ENCODE measurements at regions not wholly inside any gene's neighbourhood (a gene's known extent, or its start where the extent isn't known, plus 50 kb on each side); places are given as distances from the start of the nearest gene placed in this dataset.
"Not testable (repeated sequence)": the region's sequence is repeated elsewhere in the genome, so short reads cannot be mapped to it uniquely, and the experiment has no call there.

DNA sequence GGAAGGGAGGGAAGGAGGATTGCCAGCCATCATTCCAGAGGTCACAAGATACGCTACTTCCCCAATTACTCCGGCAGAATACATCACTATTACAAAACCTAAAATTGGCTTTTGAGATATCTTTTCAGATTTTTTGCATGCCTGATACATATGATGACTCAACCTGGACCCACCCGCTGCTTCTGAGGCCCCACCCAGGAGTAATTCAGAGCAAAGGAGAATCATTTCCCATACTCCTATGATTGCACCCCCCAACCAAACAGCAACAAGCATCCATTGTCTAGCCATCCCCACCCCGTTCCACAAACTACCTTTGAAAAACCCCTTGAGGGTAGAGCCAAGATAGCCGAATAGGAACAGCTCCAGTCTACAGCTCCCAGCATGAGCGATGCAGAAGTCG is 163.5 kb upstream of the GJE1 start:
- DNase-seq: no peak

DNA sequence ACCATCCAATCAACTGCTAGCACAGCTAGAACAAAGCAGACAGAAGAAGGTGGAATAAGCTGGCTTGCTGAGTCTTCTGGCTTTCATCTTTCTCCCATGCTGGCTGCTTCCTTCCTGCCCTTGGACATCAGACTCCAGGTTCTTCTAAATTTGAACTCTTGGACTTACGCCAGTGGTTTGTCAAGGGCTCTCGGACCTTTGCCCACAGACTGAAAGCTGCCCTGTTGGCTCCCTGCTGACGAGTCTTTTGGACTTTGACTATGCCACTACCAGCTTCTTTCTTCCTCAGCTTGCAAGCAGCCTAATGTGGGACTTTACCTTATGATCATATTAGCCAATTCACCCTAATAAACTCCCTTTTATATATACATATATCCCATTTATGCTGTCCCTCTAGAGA is 164.1 kb upstream of the GJE1 start:
- no peak for DNase-seq

DNA sequence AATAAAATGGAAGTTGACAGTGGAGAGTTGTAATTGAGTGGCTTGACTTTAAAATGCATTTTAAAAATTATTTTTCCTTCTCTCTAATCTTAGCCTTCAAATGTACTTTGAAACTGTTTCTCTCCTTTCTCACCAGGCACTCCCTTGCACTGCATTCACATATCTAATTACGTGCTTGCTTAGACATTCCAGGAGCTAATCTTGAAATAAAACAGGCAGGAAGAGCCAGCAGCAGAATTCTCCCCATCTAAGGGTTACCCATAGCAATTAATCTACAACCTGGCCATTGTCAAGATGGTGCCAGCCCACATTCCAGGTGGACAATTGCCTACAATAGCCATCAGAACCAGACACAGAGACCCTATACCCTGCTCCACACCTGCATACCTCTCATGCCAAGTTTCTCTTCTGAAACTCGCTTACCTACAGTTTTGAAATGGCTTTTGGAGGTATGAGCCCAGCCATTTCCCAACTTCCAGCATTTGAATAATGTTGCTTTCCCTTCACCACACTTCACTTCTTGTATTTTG is 167.6 kb upstream of the GJE1 start:
- DNase-seq: no peak

DNA sequence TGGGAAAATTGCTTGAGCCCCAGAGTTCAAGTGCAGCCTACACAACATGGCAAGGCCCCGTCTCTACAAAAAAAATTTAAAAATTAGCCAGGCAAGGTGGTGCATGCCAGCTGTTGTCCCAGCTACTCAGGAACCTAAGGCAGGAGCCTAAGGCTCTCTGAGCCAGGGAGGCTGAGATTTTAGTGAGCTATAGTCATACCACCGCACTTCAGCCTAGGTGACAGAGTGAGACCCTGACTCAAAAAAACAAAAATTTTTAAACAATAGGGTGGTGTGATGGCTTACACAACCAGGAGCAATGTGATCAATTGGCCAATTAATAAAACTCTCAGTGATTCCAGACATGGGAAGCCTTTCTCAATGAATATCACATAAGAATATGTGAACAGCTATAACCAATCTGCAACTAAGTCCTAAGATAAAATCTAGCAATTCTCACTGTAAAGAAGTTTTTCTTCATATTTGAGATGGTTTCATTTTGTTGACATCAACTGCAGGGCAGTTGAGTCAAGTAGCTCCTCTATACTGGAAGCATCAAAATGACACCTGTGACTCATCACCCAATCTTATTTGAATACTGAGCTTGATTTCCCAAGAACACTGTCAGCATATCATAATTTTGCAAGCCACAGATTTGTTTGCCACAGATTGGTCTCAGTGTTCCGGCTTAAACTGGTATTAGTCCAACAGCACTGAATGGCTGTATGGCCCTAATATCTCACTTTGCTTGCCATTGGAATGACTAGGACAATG is 169.0 kb upstream of the GJE1 start:
- DNase-seq: no peak

DNA sequence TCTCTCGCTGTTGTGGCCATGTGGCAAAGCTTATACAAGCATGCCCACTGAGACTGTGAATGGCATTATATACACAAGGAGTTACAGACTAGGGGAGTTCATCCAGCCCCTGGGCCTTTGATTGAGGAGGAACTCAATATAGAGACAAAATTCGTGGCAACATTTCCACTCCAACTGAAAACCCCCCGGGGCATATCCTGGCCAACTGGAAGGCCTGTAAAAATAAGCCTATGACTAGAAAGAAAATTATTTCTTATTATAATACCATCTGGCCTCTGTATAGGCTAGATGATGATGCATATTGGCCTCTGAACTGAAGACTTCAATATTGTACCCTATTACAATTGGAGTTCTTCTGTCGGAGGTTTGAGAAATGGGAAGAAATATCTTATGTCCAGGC is 175.5 kb upstream of the GJE1 start:
- DNase-seq: no peak

DNA sequence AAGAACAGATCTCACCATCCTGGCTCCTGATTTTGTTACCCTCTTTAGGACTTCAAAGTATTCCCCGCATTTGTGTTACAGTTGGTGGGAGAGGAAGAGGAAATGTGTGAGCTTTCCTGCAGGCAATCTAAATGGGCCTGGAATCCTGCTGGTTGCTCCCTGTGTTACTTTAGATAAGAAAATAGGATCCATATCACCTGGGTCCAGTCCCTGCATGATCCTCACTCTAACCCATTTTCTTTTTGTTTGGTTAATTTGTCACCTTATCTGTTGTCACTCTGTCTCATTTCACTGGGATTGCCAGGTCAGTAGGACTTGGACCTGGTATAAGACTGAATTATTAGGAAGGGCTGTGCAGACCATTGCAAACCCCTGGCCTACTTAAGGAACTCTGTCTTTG is 175.9 kb upstream of the GJE1 start:
- no peak for DNase-seq

DNA sequence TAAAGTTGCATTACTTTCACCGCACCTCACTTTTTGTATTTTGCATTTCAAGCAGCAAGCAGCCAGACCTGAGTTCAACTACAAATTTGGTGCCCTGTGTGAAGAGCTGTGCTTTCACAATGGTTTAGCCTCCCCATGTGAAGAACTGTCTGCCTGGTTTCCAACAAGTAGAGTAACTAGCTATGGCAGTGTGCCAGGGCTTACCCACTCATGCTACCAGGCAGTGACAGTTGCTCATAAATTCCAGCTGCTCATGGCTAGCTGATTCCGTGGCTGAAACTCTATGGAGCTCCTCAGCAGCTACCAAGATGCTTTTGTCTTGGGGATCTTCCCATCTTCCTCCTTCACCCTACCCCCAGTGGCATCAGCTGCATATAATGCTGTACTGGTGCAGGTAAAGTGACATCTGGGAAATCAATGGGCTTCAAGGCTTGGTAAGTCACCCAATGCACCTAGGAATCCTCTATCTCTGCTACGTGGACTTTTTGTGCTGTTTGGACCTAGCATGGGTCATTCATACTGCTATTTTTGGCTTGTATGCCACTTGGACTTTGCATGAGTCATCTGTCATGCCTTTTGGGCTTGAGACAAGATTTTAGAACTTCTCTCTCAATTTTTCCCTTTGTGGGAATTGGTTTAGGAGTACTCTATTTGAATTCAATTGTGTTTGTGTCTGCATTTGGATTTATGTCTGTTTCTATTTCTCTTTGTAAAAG is 176.5 kb upstream of the GJE1 start:
- peak; percentile 77 for DNase-seq

DNA sequence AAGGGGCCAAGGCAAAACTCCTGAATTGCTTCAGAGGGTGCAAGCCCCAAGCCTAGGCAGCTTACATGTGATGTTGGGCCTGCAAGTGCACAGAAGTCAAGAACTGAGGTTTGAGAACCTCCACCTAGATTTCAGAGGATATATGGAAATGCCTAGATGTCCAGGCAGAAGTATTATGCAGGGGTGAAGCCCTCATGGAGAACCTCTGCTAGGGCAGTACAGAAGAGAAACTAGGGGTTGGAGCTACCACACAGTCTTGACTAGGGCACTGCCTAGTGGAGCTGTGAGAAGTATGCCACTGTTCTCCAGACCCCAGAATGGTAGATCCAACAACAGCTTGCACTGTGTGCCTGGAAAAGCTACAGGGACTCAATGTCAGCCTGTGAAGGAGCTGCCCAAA is 179.7 kb upstream of the GJE1 start:
- no peak for DNase-seq

DNA sequence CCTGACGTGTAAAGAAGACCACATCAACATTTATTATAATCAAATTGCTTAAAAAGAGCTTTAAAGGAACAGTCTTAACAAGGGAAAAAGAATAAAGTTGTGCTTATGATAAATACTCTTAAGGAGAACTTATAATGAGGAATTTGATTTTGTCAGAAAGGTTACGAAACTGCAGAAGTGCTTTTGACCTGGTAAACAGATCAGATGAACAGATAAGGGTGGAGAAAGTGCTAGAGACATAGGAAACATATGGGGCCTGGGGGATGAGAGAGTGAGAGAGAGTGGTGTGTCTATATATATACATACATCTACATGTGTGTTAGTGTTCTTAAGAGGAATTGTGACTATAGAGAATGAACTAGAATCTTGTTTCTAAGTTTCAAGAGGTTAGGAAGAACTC is 186.2 kb upstream of the GJE1 start:
- no peak for DNase-seq

DNA sequence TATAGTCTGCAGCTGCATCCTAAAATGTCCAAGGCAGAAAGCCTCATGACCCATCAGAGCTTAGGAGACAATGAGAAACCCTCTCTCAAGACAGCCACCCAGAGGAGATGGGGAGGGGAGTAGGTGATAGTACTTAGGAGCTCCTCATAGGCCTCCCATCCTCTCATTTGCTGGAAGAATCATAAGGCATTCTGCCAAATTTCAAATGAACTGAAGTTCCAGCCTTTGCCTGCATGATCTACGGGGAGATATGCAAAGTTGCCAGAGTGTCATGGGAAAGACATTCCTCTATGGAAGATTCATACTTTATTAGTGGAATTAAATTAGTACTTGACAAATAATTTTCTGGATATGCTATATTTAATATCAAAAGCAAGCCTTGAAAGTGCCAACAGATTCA is 194.1 kb upstream of the GJE1 start:
- no peak for DNase-seq

DNA sequence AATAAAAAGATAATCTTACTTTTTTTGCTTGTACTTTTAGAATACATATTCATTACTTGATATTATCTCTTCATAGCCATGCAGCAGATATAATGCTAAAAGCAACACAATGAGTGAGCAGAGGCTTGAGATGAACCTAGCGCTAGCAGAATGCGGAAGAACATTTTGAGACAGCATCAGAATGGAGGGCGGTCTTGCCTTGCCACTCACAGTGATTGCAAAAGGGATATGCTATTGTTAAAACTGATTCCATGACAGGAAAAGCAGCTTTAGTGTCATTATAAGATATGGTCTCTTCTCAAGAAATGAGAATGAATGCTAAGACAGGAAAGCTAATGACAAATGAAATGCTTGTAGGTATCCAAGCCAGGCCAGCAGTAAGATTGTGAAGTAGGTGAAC is 200.0 kb upstream of the GJE1 start:
- no peak for DNase-seq

DNA sequence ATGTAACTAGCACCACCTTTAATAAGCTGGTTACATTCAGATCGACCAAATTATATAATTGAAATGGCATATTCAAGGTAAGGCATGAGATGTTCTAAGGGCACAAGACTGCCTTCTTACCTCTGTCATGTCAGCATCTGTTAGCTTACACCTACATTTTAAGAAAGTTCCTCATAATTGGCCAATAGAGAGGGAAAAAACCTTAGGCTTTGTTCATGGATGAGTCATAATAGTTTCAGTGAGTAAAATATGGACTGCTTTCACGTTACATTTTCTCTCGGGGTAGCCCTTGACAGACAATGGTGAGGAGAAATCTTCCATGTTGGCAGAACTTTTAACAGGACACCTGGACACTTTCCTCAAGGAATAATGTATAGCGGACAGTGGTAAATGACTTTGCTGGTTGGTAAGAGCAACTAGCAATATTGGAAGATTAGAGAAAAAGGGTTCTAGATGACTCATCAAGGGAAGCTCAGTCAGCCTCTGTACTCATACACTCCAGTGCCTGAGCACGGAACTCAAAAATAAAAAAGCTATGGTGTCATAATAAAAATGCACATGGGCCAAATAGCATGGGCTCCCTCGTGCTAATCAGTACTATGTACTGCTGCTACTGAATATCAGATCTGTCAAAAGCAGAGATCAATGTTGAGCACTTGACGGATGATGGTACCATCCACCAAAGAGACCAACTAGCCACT is 206.4 kb upstream of the GJE1 start:
- DNase-seq: not testable (repeated sequence)

DNA sequence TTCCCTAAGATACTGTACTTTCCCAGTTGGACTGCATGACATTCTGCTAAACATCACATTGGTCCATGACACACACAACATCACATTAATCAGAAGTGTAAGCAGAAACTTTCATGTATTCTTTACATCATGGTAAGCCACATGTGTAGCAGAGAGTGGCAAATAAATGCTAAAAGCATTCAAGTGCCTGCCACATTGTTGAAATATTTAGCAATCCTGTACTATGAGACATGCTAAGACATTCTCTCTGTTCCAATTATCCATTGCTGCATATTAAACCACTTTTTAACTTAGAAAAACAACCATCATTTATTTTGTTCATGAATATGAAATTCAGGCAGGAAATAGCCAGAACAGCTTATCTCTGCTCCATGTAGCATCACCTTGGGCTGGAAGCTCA is 207.7 kb upstream of the GJE1 start:
- DNase-seq: no peak

DNA sequence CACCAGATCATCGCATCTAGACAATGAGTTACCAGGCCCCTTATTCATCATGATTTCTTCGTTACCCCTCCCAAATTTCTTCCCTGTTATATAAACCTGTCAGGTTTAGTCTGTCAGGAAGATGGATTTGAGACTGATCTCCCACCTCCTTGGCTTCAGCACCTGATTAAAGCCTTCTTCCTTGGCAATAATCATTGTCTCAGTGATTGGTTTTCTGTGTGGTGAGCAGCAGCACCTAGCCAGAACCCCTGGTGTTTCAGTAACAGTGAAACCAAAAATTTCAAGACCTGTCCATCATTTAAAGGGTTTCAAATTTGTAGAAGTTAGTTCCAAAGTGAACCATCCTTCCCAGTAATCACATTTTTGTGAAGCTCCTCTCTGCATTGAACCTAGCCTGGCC is 209.8 kb upstream of the GJE1 start:
- DNase-seq: no peak

DNA sequence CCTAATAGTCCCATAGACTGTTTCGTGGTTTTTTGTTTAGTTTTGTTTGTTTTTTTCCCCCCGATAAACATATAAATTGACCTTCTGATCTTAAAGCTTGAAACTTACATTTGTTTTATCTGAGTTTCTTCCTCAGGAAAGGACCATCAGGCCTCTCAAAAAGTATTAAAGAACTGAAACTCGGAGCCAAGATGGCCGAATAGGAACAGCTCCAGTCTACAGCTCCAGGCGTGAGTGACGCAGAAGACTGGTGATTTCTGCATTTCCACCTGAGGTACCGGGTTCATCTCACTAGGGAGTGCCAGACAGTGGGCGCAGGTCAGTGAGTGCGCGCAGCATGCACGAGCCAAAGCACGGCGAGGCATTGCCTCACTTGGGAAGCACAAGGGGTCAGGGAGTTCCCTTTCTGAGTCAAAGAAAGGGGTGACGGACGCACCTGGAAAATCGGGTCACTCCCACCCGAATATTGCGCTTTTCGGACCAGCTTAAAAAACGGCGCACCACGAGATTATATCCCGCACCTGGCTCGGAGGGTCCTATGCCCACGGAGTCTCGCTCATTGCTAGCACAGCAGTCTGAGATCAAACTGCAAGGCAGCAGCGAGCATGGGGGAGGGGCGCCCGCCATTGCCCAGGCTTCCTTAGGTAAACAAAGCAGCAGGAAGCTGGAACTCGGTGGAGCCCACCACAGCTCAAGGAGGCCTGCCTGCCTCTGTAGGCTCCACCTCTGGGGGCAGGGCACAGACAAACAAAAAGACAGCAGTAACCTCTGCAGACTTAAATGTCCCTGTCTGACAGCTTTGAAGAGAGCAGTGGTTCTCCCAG is 215.8 kb upstream of the GJE1 start:
- not testable (repeated sequence) for DNase-seq

DNA sequence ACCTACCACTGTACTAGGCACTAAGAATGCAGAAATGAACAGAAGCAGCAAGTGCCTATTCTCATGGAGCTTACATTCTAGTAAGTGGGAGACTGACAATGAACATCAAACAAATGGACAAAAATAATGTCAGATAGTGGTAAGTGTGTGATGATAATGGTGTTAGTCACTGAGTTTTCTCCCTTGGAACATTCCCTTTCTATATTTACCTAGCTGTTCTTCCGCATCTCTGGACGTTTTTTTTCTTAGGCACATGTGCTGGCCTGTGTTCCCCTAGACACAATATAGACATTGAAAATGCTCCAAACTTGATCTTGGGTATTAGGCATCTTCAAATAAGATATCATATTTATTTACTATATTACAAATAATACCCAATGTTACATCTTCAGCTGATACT is 218.1 kb upstream of the GJE1 start:
- no peak for DNase-seq

DNA sequence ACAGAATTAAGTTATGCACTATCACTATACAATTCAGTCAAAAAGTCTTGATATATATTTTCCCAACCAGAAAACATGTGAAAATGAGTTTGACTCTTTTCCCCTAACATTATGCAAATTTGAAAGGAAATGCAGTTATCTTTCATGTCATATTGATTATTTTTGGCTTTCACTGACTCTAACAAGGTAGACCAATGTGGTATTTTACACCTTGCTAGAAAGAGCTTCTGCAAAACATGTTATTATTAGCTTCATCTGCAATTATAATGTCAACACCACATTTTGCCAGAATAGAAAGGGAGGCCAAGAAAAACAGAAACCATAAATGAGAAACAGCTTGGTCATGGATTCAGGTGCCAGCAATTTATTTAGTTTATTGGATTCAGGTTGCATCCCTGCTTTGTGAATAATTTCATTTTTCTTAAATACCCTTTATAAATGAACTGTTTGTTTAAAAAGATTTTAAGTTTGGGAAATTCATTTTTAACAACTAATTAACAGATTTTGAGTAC is 226.1 kb upstream of the GJE1 start:
- DNase-seq: no peak

DNA sequence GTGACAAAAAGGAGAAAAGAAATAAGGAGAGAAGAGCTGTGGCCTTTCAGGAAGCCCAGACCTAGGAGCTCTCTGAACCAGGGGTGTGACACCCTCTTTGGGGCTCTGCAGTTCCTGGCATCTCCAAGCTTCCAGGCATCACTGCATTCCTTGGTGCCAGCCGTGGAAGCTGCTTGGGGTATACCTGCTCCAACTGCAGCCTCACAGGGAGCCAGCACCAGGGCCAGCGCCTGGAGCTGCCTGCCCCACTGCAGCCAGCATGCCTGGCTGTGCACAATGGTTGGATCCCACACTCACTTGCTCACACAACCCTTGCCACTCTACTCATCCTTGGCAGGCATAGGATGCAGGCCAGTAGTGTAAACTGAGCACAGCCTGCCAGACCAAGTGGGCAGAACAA is 242.1 kb upstream of the GJE1 start:
- no peak for DNase-seq

DNA sequence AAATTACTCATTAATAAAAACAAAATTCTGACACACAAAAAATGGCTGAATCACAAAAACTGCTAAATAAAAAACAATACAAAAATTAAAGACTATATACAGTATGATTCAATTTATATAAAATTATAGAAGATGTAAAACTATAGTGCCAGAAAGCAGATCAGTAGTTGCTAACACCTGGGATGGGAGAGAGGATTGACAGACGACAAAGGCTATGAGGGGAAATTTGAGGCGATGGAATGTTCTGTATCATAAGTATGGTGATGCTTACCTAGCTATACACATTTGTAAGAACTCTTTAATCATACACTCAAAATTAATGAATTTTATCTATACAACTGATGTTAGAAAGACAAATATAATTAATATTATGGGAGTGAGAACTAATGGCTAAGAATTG is 247.9 kb upstream of the GJE1 start:
- no peak for DNase-seq

DNA sequence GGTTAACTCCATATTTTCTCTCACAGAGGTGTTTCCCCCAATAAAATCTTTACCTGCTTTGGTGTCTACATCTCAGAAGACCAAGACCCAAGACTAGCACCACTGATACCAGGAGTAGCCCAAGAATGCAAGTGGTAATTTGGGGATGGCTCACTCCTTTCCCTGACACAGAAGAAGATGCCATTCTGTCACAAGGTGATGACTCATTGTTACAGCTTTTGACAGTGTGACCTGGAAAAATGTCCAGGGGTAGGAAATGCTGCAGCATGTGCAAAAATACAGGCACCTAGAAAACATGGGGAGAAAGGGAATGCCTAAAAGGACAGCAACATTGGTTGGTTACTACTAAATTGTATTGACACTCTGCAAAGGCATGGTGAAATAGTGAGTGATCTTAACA is 254.0 kb upstream of the GJE1 start:
- no peak for DNase-seq

DNA sequence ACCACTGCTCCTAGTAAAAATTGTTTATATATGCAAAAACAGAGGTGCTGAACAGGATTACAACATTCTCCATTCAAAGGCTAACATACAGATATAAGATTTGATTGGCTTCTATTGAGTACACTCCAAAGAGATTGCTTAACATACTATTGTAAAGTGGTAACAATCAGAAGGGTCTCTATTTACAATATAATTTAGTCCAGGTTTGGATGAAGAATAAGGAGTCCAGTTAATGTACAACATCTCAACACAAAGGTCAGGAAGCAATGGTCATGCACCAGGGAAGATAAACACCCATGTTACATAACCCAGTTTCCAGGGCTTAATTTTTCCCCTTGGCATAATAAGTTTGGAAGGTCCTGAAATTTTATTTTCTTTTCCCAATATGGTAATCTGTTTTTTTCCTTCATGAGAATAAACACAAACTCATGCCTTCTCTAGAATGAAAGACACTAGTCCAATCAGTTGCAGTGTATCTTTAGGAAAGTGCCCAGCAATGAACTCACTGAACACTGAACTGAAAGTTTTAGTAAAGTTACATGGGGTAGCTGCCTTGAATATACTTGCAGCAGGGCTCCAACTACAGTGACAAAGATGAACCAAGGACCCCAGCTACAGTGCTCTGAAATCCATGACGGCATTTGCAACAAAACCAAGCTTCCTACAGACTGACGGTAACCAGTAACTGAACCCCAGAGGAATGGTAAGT is 255.3 kb upstream of the GJE1 start:
- DNase-seq: no peak

DNA sequence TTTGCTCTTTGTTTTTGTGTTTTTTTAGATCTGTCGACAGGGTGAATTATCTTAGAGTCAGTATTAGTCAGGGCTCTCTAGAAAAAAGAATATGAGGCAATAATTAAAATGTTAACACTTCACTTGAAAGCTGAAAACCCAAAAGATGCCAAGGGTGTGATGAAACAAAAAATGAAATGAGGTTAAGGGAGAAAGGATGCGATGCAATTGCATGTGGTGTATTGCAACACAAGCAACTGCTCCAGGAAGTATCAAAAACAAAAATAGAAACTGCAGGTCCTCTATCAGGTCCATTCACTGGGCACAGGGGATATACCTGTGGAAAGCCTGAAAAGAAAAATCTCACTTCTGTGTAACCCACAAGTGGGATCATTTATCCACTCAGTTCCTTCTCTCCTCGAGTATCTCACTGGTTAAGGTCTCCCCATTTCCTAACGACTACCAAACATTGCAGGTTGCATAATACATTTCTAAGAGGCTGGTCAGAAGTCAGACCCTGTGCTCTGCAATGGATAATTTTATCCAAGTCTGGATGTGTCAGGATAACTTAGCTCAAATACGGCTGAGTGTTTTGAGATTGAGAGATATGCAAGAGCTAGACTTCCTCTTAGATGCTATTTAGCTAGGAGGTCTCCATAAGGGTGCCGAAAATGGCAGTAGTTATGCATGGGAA is 257.7 kb upstream of the GJE1 start:
- DNase-seq: no peak

All from NCI-H1105 treated with DMSO at 0.1 percent for 48 hours (cell line).